ENCODE measurements at regions not wholly inside any gene's neighbourhood (a gene's known extent, or its start where the extent isn't known, plus 50 kb on each side); places are given as distances from the start of the nearest gene placed in this dataset.

DNA sequence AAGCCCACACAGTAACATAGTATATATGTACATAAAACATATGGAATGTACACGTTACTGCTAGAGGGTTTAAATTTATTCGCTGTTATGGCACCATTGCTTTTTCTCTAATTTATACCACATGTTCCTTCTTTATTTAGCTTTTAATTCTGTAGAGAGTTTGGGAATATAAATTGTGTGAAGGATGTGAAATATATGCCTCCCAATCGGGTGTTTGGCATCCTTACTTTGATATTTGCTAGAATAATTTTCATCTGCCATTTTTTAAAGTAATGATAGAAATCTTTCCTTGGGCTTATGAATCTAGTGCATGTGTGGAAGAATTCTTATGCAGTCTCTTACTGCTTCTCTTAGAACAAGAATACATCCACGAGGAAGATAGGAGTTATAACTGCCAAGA is 509.8 kb upstream of the RAG2 start:
- no peak for DNase-seq (ENCODE audit: low read depth in 1 of 2, low spot score in 1 of 2)

DNA sequence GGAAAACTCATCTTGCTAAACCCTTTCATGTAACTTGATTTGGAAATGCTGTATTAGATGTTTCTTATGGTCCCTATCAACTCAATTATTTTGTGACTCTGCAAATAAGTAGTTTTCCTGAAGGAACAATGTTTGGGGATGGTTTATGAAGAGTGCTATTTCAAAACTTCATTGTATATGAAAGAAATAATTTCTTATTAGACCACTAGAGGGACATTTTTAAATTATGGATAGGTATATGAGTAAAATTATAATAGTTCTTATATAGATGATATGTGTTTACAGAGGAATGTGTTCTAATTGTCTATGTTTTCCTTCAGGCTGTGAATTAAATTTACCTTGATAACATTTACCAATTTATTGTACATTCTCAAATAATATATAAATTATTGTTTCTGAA is 509.4 kb upstream of the RAG2 start:
- no peak for DNase-seq (ENCODE audit: low read depth in 1 of 2, low spot score in 1 of 2)

DNA sequence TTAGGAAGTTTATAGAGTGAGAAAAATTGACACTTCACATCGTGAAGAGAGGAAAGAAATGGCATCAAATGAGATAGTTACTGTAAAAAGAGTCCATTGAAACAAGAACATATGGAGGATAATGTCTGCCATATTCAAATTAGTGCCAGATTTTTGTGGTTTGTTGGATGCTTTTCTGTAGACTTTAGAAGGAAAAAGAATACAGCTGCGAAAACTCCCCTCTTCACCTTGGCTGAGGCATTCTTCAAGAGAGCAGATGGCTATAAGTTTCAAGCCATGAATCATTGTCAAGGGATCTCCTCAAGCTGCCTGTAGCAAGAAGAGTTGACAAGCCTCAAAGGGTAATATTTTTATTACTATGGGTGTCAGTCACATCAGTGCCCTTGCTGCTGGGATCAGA is 507.4 kb upstream of the RAG2 start:
- no peak for DNase-seq (ENCODE audit: low read depth in 1 of 2, low spot score in 1 of 2)

DNA sequence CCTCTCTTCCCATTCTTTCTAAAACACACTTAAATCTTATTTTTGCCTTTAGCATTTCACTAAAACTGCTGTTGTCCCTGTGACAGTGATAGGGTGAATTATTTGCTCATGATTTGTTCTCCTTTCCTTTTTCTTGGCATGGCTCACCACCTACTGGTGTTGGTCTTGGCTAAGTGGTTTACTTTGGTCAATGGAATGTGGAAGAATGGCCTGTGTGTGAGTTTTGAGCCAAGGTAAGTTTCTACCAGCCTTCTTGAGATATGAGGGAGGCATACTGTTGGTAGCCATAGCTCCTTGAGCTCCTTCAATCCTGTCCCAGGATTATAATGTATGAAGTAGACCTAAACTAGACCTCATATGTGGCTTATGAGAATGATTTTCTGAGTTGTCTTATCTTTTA is 506.3 kb upstream of the RAG2 start:
- DNase-seq (ENCODE audit: low read depth in 1 of 2, low spot score in 1 of 2): no peak

DNA sequence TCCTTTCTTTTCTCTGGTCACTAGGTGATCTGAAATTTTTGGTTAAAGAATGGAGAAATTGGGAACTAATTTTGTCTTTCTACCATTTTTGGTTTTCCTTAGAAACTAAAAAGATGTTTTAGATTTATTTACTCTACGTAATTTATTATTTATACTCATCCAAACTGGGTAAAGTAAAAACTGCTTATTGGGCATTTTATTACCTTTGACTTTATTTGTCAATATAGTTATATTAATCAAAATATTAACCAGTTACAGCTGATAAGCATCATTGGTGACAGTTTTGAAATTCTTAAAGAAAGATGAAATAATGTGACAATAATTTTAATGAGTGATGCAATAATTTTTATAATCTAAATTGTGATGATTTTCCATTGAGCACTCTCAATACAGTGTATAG is 502.0 kb upstream of the RAG2 start:
- no peak for DNase-seq (ENCODE audit: low read depth in 1 of 2, low spot score in 1 of 2)

DNA sequence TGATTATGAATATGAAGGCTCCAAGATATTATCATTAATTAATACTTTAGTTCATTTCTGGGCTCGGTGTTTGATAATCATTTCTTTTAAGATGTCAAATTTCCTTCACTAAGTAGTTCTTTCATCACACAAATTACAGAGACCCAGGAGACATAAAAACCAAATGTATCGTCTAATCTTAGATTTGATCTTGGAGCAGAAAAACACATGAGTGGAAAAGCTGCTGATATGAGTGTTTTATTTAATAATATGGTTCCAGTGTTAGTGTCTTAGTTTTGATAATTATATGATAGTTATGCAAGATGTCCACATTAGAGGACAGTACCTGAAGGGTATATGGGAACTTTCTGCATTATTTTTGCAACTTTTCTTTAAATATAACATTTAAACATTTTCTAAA is 494.5 kb upstream of the RAG2 start:
- DNase-seq (ENCODE audit: low read depth in 1 of 2, low spot score in 1 of 2): no peak

DNA sequence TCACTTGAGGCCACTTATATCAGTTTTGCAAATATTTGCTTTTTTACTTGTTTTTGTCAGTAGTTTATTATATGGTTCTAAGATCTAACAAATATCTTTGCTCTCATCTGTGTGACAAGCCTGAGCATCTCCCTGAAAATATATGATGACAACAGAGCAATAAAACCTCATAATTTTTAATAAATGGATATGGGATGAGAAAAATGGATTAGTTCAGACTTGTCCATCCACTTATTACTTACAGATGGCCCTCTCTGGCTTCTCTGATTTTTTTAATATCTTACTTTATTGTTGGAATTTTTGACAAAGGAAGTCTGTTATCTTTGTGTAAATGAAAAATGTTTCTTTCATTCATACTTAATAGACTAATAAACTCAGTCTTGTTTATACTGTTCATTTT is 491.4 kb upstream of the RAG2 start:
- no peak for DNase-seq (ENCODE audit: low read depth in 1 of 2, low spot score in 1 of 2)

DNA sequence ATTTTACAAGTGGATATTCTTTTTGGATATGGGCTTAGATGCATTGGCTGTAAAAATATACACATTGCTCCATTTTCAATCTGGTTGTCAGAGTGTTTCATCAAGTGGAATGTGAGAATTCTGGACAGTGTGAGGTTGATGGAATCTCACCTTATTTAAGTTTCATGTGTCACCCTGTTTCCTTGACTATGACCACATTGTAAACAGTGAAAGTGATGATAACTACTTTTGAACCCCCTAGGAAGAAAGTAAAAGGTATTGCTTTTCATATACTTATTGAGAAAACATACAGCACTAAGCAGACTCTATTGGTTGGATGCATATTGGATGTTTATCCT is 490.5 kb upstream of the RAG2 start:
- DNase-seq (ENCODE audit: low read depth in 1 of 2, low spot score in 1 of 2): no peak

DNA sequence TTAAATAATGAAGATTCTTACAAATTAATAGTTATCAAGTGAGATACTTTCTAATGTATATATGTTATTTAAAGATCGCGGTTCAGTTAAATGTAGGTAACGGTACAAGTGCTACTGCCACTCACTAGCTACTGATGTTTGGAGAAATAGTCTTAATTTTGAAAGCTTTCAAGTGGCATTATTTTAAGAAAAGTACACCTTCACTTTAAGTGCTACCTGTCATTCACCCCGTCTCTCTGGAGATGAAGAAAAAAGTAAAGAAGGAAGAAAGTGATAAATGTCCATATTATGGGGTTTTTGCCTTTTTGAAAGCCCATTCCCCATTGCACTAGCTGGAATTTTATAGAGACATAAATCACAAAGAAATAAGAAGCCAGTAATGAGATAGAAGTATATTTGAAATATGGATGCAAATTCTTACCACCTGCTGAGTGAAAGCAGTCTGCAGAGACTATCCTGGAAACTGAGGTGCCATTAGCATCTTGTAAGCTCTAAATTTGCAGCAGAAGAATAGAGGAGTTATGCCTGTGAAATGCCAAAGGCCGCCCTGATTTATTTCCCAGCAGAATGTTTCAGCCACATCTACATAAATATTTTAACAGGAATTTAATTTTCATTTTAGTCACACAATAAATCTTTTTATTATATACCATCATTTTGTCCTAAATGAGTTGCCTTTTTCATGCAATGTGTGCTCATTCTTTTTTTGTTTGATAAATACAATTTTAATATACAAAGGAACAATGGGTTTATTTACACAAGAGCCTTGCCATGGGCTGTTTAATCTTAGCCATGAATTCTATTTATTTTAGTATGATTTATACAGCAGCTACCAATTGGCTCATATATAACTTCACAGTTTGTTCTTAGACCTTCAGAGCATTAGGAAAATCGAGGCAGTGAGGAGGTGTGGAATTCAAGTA is 489.9 kb upstream of the RAG2 start:
- no peak for DNase-seq (ENCODE audit: low read depth in 1 of 2, low spot score in 1 of 2)

DNA sequence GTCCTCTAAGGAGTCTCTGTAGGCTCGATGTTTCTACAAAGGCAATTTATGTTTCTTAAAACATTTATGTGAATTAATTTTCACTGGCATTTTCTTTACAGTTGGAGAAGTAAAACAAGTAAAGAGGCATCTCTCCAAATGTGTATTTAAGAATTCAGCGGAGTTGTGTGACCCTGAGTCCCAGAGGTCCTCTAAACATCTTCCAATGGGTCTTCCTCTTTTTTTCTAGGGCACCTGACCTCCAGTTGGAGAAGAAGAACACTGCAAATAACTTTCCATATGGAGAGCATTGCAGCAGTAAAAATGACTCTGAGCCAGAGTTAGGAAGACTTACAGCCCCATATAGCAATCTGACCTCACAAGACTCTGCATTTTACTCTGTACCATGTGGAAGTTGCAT is 480.5 kb upstream of the RAG2 start:
- DNase-seq (ENCODE audit: low read depth in 1 of 2, low spot score in 1 of 2): no peak

DNA sequence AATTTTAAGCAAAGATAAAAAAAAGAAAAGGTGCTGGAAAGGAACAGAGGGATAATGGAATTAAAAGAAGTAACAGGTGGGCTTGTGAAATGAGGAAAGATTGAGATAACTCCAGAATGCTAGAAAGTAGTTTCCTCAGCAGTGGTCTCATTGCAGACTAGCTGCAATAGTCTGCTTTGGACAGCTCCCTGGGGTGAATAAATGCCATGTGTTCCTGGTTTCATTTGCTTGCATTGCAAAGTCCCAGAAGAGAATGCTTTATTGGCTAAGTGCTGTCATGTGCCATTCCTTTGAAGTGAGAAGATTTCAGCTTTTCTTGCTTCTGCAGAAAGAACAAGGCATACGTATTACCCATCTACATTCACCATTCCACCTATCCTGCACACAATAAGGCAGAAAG is 478.8 kb upstream of the RAG2 start:
- no peak for DNase-seq (ENCODE audit: low read depth in 1 of 2, low spot score in 1 of 2)

DNA sequence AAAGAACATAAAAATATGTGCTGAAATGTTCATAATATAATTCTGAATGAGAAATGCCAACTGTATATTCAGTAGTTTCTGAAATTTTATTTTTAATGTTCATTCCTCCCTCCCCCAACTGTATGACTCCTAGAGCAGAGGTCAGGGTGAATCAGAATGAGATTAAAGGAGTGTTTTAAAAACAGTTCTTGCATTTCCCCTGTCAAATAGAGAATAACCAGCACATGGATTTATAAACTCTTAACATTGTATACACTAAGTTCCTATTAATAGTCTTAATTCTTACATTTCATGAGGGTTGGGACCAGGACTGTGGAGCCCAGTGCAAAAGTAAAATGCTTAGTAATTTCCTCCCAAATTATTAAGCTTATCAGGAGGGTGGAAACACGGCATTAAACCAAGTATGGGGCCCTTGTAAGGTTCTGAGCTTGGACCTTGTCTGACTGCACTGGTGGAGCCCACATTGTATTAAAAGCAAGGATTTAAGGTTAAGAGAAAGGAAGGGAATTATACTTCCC is 474.6 kb upstream of the RAG2 start:
- DNase-seq (ENCODE audit: low read depth in 1 of 2, low spot score in 1 of 2): no peak

DNA sequence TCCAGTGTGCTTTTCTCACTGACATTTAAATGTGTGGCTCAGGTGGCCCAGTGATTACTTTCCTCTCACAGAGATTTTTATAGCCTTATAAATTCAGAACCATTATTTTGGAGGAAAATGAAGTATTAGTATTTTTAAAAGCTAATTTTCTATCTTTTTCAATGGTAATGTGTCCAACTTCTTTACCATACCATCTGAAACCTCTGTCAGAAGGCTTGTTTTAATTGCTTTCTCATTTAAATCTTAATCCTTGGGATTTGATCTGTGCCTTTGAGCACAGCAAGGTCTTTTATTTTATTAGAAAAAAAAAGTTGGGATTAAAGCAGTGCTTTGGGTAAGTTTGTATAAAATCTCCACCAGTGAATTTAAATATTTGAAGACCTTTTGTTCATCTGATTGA is 452.3 kb upstream of the RAG2 start:
- DNase-seq (ENCODE audit: low read depth in 1 of 2, low spot score in 1 of 2): no peak

DNA sequence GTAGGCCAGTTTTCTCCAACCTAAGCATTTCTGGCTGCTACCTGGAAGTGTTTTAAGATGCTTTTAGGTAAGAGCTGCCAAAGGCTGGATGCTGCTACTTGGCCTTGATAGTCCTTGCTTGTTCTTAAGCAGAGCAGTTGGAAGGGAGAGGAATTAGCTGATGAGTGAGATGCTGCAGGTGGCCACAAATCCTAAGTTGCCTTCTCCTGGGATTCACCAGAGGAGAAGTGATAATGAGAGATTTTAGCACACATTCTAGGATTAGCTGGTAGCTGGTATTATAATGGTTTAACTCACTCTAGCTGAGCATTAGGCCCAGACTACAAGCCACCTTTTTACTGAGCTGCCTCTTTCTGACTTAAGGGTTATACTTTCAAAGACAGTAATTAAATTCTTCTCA is 442.9 kb upstream of the RAG2 start:
- DNase-seq (ENCODE audit: low read depth in 1 of 2, low spot score in 1 of 2): no peak

DNA sequence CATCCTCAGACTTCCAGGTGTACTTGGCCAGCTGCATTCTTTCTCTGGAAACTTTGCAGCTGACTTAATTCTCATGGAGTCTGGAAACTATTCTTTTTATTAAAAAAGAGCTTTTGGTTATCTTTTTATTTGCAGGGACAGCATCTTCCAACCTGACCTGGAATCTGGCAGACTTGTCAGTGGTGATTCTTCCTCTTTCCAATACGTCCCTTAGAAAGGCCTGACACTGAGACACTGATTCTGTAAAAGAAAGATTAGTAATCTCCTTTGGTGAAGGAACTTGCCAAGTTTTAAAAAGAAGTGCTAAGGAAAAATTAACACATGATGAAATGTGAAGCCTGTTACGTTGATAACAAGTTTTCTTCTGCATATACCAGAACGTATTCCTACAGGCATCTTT is 440.9 kb upstream of the RAG2 start:
- DNase-seq (ENCODE audit: low read depth in 1 of 2, low spot score in 1 of 2): no peak

DNA sequence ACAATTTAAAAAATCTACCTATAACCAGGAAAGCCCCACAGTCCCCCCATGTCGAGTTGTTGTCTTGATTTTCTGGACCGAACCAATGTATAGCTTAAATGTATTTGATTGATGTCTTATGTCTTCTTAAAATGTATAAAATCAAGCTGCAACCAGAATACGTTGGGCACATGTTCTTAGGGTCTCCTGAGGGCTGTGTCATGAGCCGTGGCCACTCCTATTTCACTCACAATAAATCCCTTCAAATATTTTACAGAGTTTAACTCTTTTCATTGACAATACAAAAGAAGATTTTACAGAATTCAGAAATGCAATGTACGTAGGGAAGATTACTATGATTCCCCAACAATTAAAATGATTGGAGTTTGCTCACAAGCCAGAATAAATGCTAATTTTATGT is 428.7 kb upstream of the RAG2 start:
- DNase-seq (ENCODE audit: low read depth in 1 of 2, low spot score in 1 of 2): no peak

DNA sequence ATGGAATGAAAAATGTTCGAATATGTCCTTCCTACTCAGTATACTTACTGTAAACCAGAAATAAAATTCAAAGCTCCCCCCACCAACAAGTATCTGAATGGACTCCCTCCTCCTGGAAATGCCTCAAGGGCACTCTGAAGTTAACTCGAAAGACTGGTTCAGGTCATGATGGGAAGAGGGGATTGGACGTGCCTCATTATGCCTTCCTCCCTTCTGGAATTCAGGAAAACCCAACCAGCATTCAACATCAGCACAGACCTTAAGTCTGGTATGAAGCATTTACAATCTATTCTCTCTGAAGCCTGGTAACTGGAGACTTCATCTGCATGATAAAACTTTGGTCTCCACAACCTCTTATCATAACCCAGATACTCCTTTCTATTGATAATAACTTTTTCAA is 428.3 kb upstream of the RAG2 start:
- DNase-seq (ENCODE audit: low read depth in 1 of 2, low spot score in 1 of 2): no peak

DNA sequence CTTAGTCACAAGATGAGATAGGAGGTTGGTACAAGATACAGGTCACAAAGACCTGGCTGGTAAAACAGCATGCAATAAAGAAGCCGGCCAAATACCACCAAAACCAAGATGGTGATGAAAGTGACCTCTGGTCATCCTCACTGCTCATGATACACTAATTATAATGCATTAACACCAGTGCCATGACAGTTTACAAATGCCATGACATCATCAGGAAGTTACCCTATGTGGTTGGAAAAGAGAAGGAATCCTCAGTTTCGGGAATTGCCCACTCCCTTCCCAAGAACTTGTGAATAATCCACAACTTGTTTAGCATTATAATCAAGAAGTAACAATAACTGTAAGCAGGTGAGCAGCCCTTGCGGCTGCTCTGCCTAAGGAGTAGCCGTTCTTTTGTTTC is 408.5 kb upstream of the RAG2 start:
- no peak for DNase-seq (ENCODE audit: low read depth in 1 of 2, low spot score in 1 of 2)

DNA sequence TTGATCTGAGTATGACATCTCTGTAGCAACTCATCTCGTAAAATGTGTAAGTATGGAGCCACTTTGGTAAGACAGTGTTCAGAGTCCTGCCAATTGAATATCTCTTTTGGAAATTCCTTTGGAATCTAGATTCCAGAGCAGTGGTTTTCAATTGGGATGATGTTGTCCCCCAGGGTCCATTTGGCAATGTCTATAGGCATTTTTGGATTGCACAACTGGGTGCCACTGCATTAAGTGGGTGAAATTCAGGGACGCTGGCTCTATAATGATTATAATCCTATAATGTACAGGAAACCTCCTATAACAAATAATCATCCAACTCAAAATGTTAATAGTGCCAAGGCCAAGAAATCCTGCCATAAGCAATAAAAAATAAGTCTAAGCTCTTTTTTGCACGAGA is 404.8 kb upstream of the RAG2 start:
- no peak for DNase-seq (ENCODE audit: low read depth in 1 of 2, low spot score in 1 of 2)

DNA sequence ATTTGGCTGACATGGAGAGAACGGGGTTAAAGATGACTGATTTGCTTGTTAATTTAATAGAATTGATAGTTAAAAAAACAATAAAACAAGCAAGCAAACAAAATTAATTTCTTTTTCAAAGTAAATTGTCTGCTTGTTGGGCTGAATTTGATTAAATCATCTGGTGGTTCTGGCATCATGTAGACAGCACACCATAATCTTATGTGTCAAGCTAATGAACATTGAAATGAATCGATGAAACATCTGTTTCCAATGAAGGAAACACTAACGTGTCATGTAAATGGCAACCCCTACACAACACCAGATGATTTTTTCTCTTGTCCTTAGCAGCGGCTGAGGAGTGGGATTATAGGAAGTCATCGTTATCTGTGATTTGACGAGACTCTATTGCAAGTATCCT is 399.6 kb upstream of the RAG2 start:
- no peak for DNase-seq (ENCODE audit: low read depth in 1 of 2, low spot score in 1 of 2)

DNA sequence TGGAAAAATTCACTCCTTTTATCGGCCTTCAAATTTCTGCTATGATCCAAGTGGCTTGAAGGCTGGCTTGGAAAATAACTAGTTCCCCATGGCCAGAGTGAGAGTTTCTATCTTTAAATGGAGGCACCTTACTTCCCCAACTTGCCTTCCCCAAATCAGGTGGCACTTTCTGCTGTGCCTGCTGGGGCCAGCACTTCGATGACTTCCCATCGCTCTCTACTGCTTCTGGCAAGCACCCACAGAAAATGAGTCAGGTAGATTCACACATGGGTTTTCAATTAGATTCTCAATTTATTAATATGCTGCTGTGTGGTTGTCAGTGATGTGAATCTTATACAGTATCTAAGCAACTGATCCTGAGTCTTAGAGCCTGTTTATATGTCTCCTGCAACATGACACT is 398.8 kb upstream of the RAG2 start:
- no peak for DNase-seq (ENCODE audit: low read depth in 1 of 2, low spot score in 1 of 2)

DNA sequence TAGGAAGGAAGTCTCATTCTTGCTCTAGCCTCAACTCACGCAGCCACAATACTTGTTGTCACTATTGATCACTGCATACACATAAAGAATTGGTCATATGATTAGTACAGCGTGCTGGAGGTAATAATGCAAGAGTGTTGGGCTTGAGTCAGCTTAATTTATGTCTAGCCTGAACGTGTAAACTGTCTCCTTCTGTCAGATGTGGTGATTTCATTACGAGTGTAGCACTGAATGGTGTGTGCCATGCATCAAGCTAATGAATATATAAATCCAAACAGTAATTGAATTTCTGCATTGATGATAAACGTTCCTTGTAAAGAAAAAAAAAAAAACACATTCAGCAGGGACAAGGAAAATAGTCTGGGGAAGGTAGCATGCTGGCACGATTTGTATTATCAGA is 396.2 kb upstream of the RAG2 start:
- no peak for DNase-seq (ENCODE audit: low read depth in 1 of 2, low spot score in 1 of 2)

DNA sequence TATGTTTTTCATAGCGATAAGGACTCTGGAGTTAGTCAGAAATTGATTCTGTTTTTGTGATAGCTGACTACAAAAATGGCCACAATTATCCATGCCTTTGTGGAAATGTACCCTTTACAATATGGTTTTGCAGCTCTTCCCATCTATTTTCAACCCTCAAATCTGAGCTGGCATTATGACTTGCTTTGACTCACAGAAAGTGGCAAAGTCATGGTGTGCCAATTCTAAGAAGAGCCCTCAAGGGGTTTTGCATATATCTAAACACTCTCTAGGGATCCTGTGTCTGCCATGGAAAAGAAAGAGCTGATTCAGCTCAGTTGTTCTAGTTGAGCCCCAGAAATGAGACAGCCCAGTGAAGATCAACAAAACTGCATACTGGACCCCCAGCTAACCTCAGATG is 390.5 kb upstream of the RAG2 start:
- DNase-seq (ENCODE audit: low read depth in 1 of 2, low spot score in 1 of 2): no peak

Data from stimulated activated CD4-positive, alpha-beta T cell treated with anti-CD3 and anti-CD28 coated beads, Interleukin-15, amount 100 ng/mL, for 1 hour (primary cell).